ENCODE measurements at regions not wholly inside any gene's neighbourhood (a gene's known extent, or its start where the extent isn't known, plus 50 kb on each side); places are given as distances from the start of the nearest gene placed in this dataset.

- POLR2A ChIA-PET (ENCODE audit: partially characterized antibody), result no interaction called here
- no peak for TF ChIP-seq KDM5A (IDR thresholded peaks at IDR 0.05; ENCODE audit: low read length)
- no peak for TF ChIP-seq POU5F1 (IDR thresholded peaks at IDR 0.05; ENCODE audit: low read depth, low read length)
- no peak for TF ChIP-seq SUZ12 (IDR thresholded peaks at IDR 0.05; ENCODE audit: low read length)
- no peak for TF ChIP-seq SIN3A (conservative IDR thresholded peaks at IDR 0.05 in 1 of 2, IDR thresholded peaks at IDR 0.05 in 1 of 2; ENCODE audit: low read depth in 1 of 2, low read length in 2 of 2)
- TF ChIP-seq, protein P1, sequence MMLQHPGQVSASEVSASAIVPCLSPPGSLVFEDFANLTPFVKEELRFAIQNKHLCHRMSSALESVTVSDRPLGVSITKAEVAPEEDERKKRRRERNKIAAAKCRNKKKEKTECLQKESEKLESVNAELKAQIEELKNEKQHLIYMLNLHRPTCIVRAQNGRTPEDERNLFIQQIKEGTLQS (IDR thresholded peaks at IDR 0.05; ENCODE audit: insufficient read depth, low read depth, low read length), result no peak
- TF ChIP-seq CEBPB (IDR thresholded peaks at IDR 0.05; ENCODE audit: low read depth, low read length), result no peak
- TF ChIP-seq TAF1 (IDR thresholded peaks at IDR 0.05; ENCODE audit: low read depth, low read length), result no peak
- no peak for TF ChIP-seq TBP (IDR thresholded peaks at IDR 0.05; ENCODE audit: low read depth, low read length)
- TF ChIP-seq RNF2 (IDR thresholded peaks at IDR 0.05; ENCODE audit: borderline replicate concordance, low read depth, low read length, missing control alignments, poor library complexity, severe bottlenecking), result no peak
- no peak for TF ChIP-seq BRCA1 (IDR thresholded peaks at IDR 0.05; ENCODE audit: low read depth, low read length)
- no peak for TF ChIP-seq RAD21 (IDR thresholded peaks at IDR 0.05 in 1 of 2, conservative IDR thresholded peaks at IDR 0.05 in 1 of 2; ENCODE audit: low read depth in 2 of 2, low read length in 2 of 2)
- no peak for TF ChIP-seq SRF (IDR thresholded peaks at IDR 0.05; ENCODE audit: low read depth, low read length)
- TF ChIP-seq JUND (IDR thresholded peaks at IDR 0.05; ENCODE audit: low read length), result no peak
Measured at GRCh38 chr22:22072169-22072836, 89.7 kb upstream of the TOP3B start.

More at GRCh38 chr22:22072169-22072836, 89.7 kb upstream of the TOP3B start:
- no peak overlapping the region for H4K5ac ChIP-seq (ENCODE audit: insufficient read length, low read depth, low read length)
- H3K18ac ChIP-seq (ENCODE audit: extremely low read depth, low read length), result no peak overlapping the region
- no peak overlapping the region for H2AFZ ChIP-seq (ENCODE audit: low read length)
- no peak overlapping the region for H3K4ac ChIP-seq (replicated peaks; ENCODE audit: insufficient read length, low read depth, low read length)
- peaks cover 0 to 6% of the 10 kb centered on the region in 2 experiments for H4K20me1 ChIP-seq (replicated peaks in 1 of 2; ENCODE audit: control insufficient read depth in 1 of 2, insufficient read depth in 2 of 2, low read length in 2 of 2)
- no peak overlapping the region for H3K23ac ChIP-seq (ENCODE audit: insufficient read length)
- no peak overlapping the region for H3K56ac ChIP-seq (replicated peaks; ENCODE audit: insufficient read length, low read depth, low read length)
- no peak overlapping the region for H2AK5ac ChIP-seq (ENCODE audit: low read depth, low read length)
- H2BK12ac ChIP-seq (ENCODE audit: low read depth, low read length), result no peak overlapping the region
- H2BK20ac ChIP-seq (ENCODE audit: low read length), result no peak overlapping the region
- CTCF ChIA-PET (ENCODE audit: partially characterized antibody), result interaction anchor here (1.1 to 3.9 kb wide), 3 partner anchors 12 to 129 kb away, joined by 3 to 19 read pairs (median 3); no protein-coding TSS in a partner anchor
- no peaks in the 10 kb centered on the region for H3K79me1 ChIP-seq (ENCODE audit: low read depth, low read length)
- H3K23me2 ChIP-seq (ENCODE audit: low read depth, low read length), result no peaks in the 10 kb centered on the region
- no peak overlapping the region for H3K27ac ChIP-seq (ENCODE audit: low read depth, low read length)
- no peak overlapping the region for H4K8ac ChIP-seq (ENCODE audit: extremely low read depth, insufficient read depth, low read length)
- H2BK120ac ChIP-seq (replicated peaks; ENCODE audit: low read depth, low read length), result no peak overlapping the region
- no peaks in the 10 kb centered on the region for H3K36me3 ChIP-seq (ENCODE audit: control insufficient read depth in 2 of 4, insufficient read depth in 4 of 4, low read length in 3 of 4)
- H3K4me1 ChIP-seq (replicated peaks in 1 of 4; ENCODE audit: control insufficient read depth in 3 of 4, insufficient read depth in 4 of 4, low read length in 3 of 4), result no peaks in the 10 kb centered on the region; a peak in 1 of 7 replicates
- H3K4me2 ChIP-seq (ENCODE audit: insufficient read depth in 1 of 2, low read depth in 2 of 2, low read length in 2 of 2), result no peak overlapping the region
- no peaks in the 10 kb centered on the region for H3K79me2 ChIP-seq (ENCODE audit: control insufficient read depth in 1 of 2, insufficient read depth in 2 of 2, low read length in 2 of 2)
- 79% methylated on average over 2 of the region's 2 CpGs; no CpG with 5 or more reads in 1 of the 2 experiments for WGBS, 2 experiments (ENCODE audit: extremely low coverage in 1 of 2, insufficient coverage in 1 of 2, insufficient read length in 1 of 2, insufficient replicate concordance in 2 of 2, low coverage in 1 of 2, low lambda C conversion rate in 2 of 2, missing lambda C conversion rate in 1 of 2)
- no peak overlapping the region for H3K14ac ChIP-seq (ENCODE audit: insufficient read length)
- H3K9ac ChIP-seq (replicated peaks in 1 of 4; ENCODE audit: extremely low read depth in 1 of 4, low read depth in 3 of 4, low read length in 3 of 4), result no peak overlapping the region
- no peak overlapping the region for H2BK15ac ChIP-seq (ENCODE audit: low read length)
- DNase-seq (ENCODE audit: low read depth in 1 of 2, low spot score in 2 of 2), result no peak
- H4K91ac ChIP-seq (replicated peaks; ENCODE audit: insufficient read length, low read length), result no peak overlapping the region
- H3K9me3 ChIP-seq (ENCODE audit: insufficient read depth in 2 of 2, low read depth in 1 of 2, low read length in 1 of 2), result no peaks in the 10 kb centered on the region
- H3K27me3 ChIP-seq (replicated peaks in 1 of 4; ENCODE audit: control insufficient read depth in 3 of 4, extremely low read depth in 1 of 4, insufficient read depth in 3 of 4, low read length in 3 of 4), result peaks cover 77 to 97% (median 93%) of the 10 kb centered on the region in 4 experiments
- no peak overlapping the region for H3K4me3 ChIP-seq (ENCODE audit: extremely low read depth in 1 of 4, insufficient read depth in 2 of 4, low read depth in 3 of 4, low read length in 4 of 4)
- no peak overlapping the region for H2BK5ac ChIP-seq (ENCODE audit: low read depth, low read length)
- FAIRE-seq, result no peak
